ENCODE measurements at regions not wholly inside any gene's neighbourhood (a gene's known extent, or its start where the extent isn't known, plus 50 kb on each side); places are given as distances from the start of the nearest gene placed in this dataset.

DNA sequence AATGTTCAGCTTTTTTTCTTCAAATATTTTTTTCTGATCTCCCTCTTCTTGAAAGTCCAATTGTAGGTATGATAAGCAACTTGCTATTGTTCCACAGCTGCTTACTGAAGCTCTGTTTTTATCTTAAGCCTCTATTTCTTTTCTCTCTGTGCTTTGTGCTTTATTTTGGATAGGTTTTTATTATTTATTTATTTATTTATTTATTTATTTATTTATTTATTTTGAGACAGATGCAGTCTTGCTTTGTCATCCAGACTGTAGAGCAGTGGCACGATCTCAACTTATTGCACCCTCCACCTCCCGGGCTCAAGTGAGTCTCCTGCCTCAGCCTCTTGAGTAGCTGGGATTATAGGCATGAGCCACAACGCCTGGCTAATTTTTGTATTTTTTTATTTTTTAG lies 199.4 kb downstream of the KLF12 start:
- no peak overlapping the region for H3K27ac Mint-ChIP-seq
- intact Hi-C loops (cut with micrococcal nuclease) = no loop called here
- 100% methylated on average over 1 of the region's 3 CpGs for WGBS (ENCODE audit: insufficient coverage)

DNA sequence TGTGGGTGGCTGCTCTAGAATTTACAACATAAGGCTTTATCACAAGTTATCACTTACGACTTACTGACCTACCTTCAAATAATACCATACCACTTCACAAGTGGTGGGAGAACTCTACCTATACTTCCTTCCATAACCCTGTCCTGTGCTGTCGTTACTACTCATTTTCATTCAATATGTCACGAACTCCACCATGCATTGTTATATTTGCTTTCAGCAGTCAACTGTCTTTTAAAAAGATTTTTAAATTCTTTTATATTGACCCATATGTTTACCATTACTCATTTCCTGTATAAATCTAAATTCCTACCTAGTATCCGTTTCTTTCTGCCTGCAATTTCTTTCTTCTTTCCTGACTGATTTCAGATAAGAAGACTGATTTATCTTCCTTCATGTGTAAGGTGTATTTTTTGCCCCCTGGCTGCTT lies 200.0 kb downstream of the KLF12 start:
- no peak for DNase-seq
- TF ChIP-seq, protein P1, sequence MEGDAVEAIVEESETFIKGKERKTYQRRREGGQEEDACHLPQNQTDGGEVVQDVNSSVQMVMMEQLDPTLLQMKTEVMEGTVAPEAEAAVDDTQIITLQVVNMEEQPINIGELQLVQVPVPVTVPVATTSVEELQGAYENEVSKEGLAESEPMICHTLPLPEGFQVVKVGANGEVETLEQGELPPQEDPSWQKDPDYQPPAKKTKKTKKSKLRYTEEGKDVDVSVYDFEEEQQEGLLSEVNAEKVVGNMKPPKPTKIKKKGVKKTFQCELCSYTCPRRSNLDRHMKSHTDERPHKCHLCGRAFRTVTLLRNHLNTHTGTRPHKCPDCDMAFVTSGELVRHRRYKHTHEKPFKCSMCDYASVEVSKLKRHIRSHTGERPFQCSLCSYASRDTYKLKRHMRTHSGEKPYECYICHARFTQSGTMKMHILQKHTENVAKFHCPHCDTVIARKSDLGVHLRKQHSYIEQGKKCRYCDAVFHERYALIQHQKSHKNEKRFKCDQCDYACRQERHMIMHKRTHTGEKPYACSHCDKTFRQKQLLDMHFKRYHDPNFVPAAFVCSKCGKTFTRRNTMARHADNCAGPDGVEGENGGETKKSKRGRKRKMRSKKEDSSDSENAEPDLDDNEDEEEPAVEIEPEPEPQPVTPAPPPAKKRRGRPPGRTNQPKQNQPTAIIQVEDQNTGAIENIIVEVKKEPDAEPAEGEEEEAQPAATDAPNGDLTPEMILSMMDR (IDR thresholded peaks at IDR 0.05) = no peak
- peaks cover 0 to 1% (median 0%) of the 10 kb centered on the region in 3 donors for H3K27me3 Mint-ChIP-seq (ENCODE audit: low read depth in 3 of 3)
- intact Hi-C loops (cut with micrococcal nuclease) = no loop called here
- no peak overlapping the region for H2AFZ ChIP-seq (ENCODE audit: insufficient read depth, low read depth, low read length, poor library complexity, severe bottlenecking)
- no peaks in the 10 kb centered on the region for H3K9me3 ChIP-seq (replicated peaks in 1 of 2; ENCODE audit: control insufficient read depth in 1 of 2, insufficient read depth in 1 of 2, low read length in 2 of 2)
- H3K27ac ChIP-seq (ENCODE audit: low read depth in 1 of 2, low read length in 2 of 2) = no peak overlapping the region
- no peak overlapping the region for H3K9ac ChIP-seq (ENCODE audit: insufficient read depth, low read length, poor library complexity, severe bottlenecking)
- no peaks in the 10 kb centered on the region for H3K79me2 ChIP-seq (ENCODE audit: insufficient read depth, low read length)
- no peak overlapping the region for H3K4me2 ChIP-seq (replicated peaks; ENCODE audit: extremely low read depth, low read length, poor library complexity, severe bottlenecking)
- H3K4me1 ChIP-seq (ENCODE audit: control insufficient read depth in 1 of 2, insufficient read depth in 2 of 2, low read length in 2 of 2) = no peaks in the 10 kb centered on the region
- no peak overlapping the region for H3K27ac Mint-ChIP-seq
- H3K4me1 Mint-ChIP-seq = no peaks in the 10 kb centered on the region
- no peaks in the 10 kb centered on the region for H3K36me3 ChIP-seq (replicated peaks in 1 of 2; ENCODE audit: control insufficient read depth in 1 of 2, insufficient read depth in 2 of 2, low read length in 2 of 2)
- H3K9me3 Mint-ChIP-seq = peaks cover 0 to 7% (median 0%) of the 10 kb centered on the region in 7 donors
- H3K4me3 Mint-ChIP-seq = no peak overlapping the region
- no peaks in the 10 kb centered on the region for H3K27me3 ChIP-seq (ENCODE audit: control insufficient read depth in 2 of 2, insufficient read depth in 2 of 2, low read length in 2 of 2)
- no peaks in the 10 kb centered on the region for H3K36me3 Mint-ChIP-seq
- H4K20me1 ChIP-seq (ENCODE audit: insufficient read depth, low read length) = no peaks in the 10 kb centered on the region
- WGBS (ENCODE audit: insufficient coverage) = 100% methylated on average over 1 of the region's 4 CpGs
- H3K4me3 ChIP-seq (replicated peaks in 1 of 3; ENCODE audit: low read depth in 2 of 3, low read length in 3 of 3) = no peak overlapping the region

More for the DNA sequence above, 199.4 kb downstream of the KLF12 start:
- H3K27me3 ChIP-seq (ENCODE audit: control insufficient read depth in 2 of 2, insufficient read depth in 2 of 2, low read length in 2 of 2) = no peaks in the 10 kb centered on the region
- Mint-ChIP-seq H3K4me1 (no peaks in the 10 kb centered on the region), H3K4me3 (no peak overlapping the region), H3K9me3 (peaks cover 0 to 7% (median 0%) of the 10 kb centered on the region in 7 donors), H3K27me3 (ENCODE audit: low read depth in 3 of 3) (peaks cover 0 to 1% (median 0%) of the 10 kb centered on the region in 3 donors), H3K36me3 (no peaks in the 10 kb centered on the region)
- H3K4me2 ChIP-seq (replicated peaks; ENCODE audit: extremely low read depth, low read length, poor library complexity, severe bottlenecking) = no peak overlapping the region
- no peak overlapping the region for H3K4me3 ChIP-seq (replicated peaks in 1 of 3; ENCODE audit: low read depth in 2 of 3, low read length in 3 of 3)
- no peak overlapping the region for H2AFZ ChIP-seq (ENCODE audit: insufficient read depth, low read depth, low read length, poor library complexity, severe bottlenecking)
- H3K27ac ChIP-seq (ENCODE audit: low read depth in 1 of 2, low read length in 2 of 2) = no peak overlapping the region
- no peaks in the 10 kb centered on the region for H3K79me2 ChIP-seq (ENCODE audit: insufficient read depth, low read length)
- no peak overlapping the region for H3K9ac ChIP-seq (ENCODE audit: insufficient read depth, low read length, poor library complexity, severe bottlenecking)
- no peaks in the 10 kb centered on the region for H3K36me3 ChIP-seq (replicated peaks in 1 of 2; ENCODE audit: control insufficient read depth in 1 of 2, insufficient read depth in 2 of 2, low read length in 2 of 2)
- no peaks in the 10 kb centered on the region for H3K4me1 ChIP-seq (ENCODE audit: control insufficient read depth in 1 of 2, insufficient read depth in 2 of 2, low read length in 2 of 2)
- H4K20me1 ChIP-seq (ENCODE audit: insufficient read depth, low read length) = no peaks in the 10 kb centered on the region
- no peaks in the 10 kb centered on the region for H3K9me3 ChIP-seq (replicated peaks in 1 of 2; ENCODE audit: control insufficient read depth in 1 of 2, insufficient read depth in 1 of 2, low read length in 2 of 2)
- no peak for DNase-seq
- TF ChIP-seq, protein P1 (IDR thresholded peaks at IDR 0.05) = no peak

Measured in CD14-positive monocyte (primary cell).